Uterus (tissue), 2 donors: ENCODE measurements at regions not wholly inside any gene's neighbourhood (a gene's known extent, or its start where the extent isn't known, plus 50 kb on each side); places are given as distances from the start of the nearest gene placed in this dataset.

Experiments used
- POLR2A ChIP-seq, 2 donors: fragments of 450-650 bp; IDR thresholded peaks; one replicate each; pipeline ENCODE4 v1.6.1; 2016; ENCODE audit warnings: antibody characterized with exemption in 2 of 2, mild to moderate bottlenecking in 1 of 2, moderate library complexity in 1 of 2
- TF ChIP-seq, protein P1 (sequence below), 4 experiments: fragments of 200-600 bp in 2 of 4; fragments of 450-650 bp in 2 of 4; sonication (generic) in 2 of 4; IDR thresholded peaks; one replicate each; pipeline ENCODE4 v1.5.1; 2016 to 2019; ENCODE audit warnings: antibody characterized with exemption in 4 of 4, mild to moderate bottlenecking in 2 of 4, moderate library complexity in 1 of 4

DNA sequence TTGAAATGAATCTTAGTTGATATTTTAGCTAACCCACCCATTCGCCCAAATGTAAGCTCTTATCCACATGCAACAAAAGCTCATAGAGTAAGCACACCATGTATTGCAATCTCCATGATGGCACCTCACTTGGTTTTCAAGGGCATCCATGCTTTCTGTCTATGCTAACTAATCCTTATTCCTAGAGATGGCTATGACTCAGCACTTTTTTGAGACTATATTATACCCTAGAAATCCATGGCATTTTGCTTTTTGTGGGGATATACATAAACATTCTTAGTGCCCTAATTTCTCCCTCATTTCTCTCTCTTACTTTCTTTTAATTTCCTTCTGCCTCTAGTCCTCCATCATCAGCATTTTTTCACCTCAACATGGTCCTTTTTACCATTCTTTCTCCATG is 168.5 kb upstream of the STT3B start:
- TF ChIP-seq, protein P1, sequence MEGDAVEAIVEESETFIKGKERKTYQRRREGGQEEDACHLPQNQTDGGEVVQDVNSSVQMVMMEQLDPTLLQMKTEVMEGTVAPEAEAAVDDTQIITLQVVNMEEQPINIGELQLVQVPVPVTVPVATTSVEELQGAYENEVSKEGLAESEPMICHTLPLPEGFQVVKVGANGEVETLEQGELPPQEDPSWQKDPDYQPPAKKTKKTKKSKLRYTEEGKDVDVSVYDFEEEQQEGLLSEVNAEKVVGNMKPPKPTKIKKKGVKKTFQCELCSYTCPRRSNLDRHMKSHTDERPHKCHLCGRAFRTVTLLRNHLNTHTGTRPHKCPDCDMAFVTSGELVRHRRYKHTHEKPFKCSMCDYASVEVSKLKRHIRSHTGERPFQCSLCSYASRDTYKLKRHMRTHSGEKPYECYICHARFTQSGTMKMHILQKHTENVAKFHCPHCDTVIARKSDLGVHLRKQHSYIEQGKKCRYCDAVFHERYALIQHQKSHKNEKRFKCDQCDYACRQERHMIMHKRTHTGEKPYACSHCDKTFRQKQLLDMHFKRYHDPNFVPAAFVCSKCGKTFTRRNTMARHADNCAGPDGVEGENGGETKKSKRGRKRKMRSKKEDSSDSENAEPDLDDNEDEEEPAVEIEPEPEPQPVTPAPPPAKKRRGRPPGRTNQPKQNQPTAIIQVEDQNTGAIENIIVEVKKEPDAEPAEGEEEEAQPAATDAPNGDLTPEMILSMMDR (IDR thresholded peaks at IDR 0.05) = no peak
- TF ChIP-seq POLR2A (IDR thresholded peaks at IDR 0.05) = no peak
